Esophagus squamous epithelium (tissue), 5 donors: ENCODE measurements at regions not wholly inside any gene's neighbourhood (a gene's known extent, or its start where the extent isn't known, plus 50 kb on each side); places are given as distances from the start of the nearest gene placed in this dataset.

Source experiments
- DNase-seq: peaks from one replicate; lab custom pipeline; 2025; lab: John Stamatoyannopoulos, UW
- H3K27ac ChIP-seq, 4 donors: fragments of 200-600 bp; sonication (generic); one replicate each; pipeline ENCODE4 v1.5.1; 2016 to 2019; ENCODE audit warnings: mild to moderate bottlenecking in 1 of 4
- H3K27me3 ChIP-seq, 4 donors: fragments of 200-600 bp; sonication (generic); 1 replicate in 3 of 4; 2 replicates in 1 of 4; pipeline versions ENCODE4 v1.5.1 to v1.6.0; 2017 to 2021; ENCODE audit warnings: antibody characterized with exemption in 1 of 4
- H3K36me3 ChIP-seq, 3 donors: fragments of 200-600 bp; sonication (generic); one replicate each; pipeline ENCODE4 v1.5.1; 2016 to 2019
- H3K4me1 ChIP-seq, 3 donors: fragments of 200-600 bp; sonication (generic); one replicate each; pipeline ENCODE4 v1.5.1; 2017 to 2019
- H3K4me3 ChIP-seq, 4 donors: fragments of 200-600 bp; sonication (generic); 1 replicate in 3 of 4; 2 replicates in 1 of 4; pipeline ENCODE4 v1.5.1; 2016 to 2019; ENCODE audit warnings: mild to moderate bottlenecking in 2 of 4, moderate library complexity in 1 of 4
- H3K9me3 ChIP-seq, 3 donors: fragments of 200-600 bp; sonication (generic); one replicate each; pipeline ENCODE4 v1.5.1; 2016 to 2019
- CTCF ChIP-seq, 6 experiments: fragments of 450-650 bp in 4 of 6; fragments of 200-600 bp in 2 of 6; sonication (generic) in 2 of 6; IDR thresholded peaks; one replicate each; pipeline ENCODE4 v1.5.1; 2016 to 2019; ENCODE audit warnings: antibody characterized with exemption in 6 of 6, mild to moderate bottlenecking in 4 of 6, moderate library complexity in 4 of 6
- POLR2A ChIP-seq, 4 donors: fragments of 450-650 bp; IDR thresholded peaks; one replicate each; pipeline ENCODE4 v1.6.1; 2017; ENCODE audit warnings: antibody characterized with exemption in 4 of 4, mild to moderate bottlenecking in 4 of 4, moderate library complexity in 3 of 4
- WGBS, 2 donors: methylation state at CpG; one replicate each; pipeline ENCODE4 v1.1.5; 2018; 5-methylcytosine and 5-hydroxymethylcytosine counted together
- intact Hi-C: fragments of 100-400 bp; cut with DNase I; formaldehyde crosslinking; loops from one replicate; pipeline ENCODE4 v1.15.0; 2022
- donor health status: DM: yes; HTN: yes; CAD: no.

- no peak for DNase-seq
- Histone ChIP-seq H3K4me3 (no peak overlapping the region), H3K4me1 (no peaks in the 10 kb centered on the region), H3K27me3 (peaks cover 0 to 21% (median 0%) of the 10 kb centered on the region in 4 donors), H3K9me3 (no peaks in the 10 kb centered on the region), H3K36me3 (no peaks in the 10 kb centered on the region), H3K27ac (no peak overlapping the region)
- 91 to 100% methylated on average over 1 of the region's 1 CpG for WGBS, 2 donors
- no peak for TF ChIP-seq CTCF (IDR thresholded peaks at IDR 0.05)
- TF ChIP-seq POLR2A (IDR thresholded peaks at IDR 0.05) = no peak
- intact Hi-C loops = no loop called here
These were observed 119.7 kb downstream of the SST start for GRCh38 chr3:187550446-187550845.

DNA sequence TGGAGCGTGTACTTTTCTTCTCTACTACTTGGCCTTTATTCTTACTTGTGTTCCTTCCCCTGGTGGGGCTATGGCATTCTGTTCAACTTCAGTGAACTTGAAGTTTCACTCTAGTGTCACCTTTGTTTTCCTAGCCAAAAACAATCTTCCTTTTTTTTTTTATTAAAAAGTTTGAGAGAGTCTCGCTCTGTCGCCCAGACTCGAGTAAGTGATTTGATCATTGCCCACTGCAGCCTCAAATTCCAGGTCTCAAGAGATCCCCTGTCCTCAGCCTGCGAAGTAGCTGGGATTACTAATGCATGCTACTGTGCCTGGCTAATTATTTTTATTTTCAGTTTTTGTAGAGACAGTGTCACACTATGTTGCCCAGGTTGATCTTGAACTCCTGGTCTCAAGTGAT is 124.8 kb downstream of the SST start:
- Histone ChIP-seq H3K27me3 (peaks cover 0 to 15% (median 0%) of the 10 kb centered on the region in 4 donors), H3K4me1 (no peaks in the 10 kb centered on the region), H3K4me3 (no peak overlapping the region), H3K9me3 (no peaks in the 10 kb centered on the region), H3K27ac (no peak overlapping the region), H3K36me3 (no peaks in the 10 kb centered on the region)
- WGBS, 2 donors = 83 to 85% methylated on average over 5 of the region's 5 CpGs
- no peak for TF ChIP-seq CTCF (IDR thresholded peaks at IDR 0.05)
- no peak for TF ChIP-seq POLR2A (IDR thresholded peaks at IDR 0.05)
- DNase-seq = no peak
- intact Hi-C loops = no loop called here

DNA sequence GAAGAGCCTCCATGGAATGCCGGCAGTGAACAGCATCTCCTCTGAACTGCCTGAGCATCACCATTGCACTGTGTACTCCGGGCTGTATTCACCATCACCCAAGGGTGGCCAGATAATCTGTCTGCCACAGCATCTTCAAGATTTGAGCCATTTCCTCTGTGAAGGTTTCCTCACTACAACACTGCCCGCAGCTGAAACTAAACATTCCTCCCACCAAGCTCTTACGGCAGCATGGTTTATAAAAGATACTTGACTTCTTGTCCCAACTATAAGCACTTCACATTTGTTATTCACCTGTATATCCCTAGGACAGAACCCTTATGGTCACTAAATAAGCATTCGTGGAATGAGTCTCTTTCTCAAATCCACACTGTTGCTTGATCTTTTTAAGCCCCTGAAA is 125.9 kb downstream of the SST start:
- 79 to 92% methylated on average over 5 of the region's 5 CpGs for WGBS, 2 donors
- DNase-seq = no peak
- H3K27me3 ChIP-seq = peaks cover 0 to 8% (median 0%) of the 10 kb centered on the region in 4 donors
- TF ChIP-seq POLR2A (IDR thresholded peaks at IDR 0.05) = no peak
- TF ChIP-seq CTCF (IDR thresholded peaks at IDR 0.05) = no peak
- H3K4me3 ChIP-seq = no peak overlapping the region
- H3K27ac ChIP-seq = no peak overlapping the region
- intact Hi-C loops = no loop called here
- no peaks in the 10 kb centered on the region for H3K4me1 ChIP-seq
- H3K36me3 ChIP-seq = no peaks in the 10 kb centered on the region
- H3K9me3 ChIP-seq = no peaks in the 10 kb centered on the region

- TF ChIP-seq POLR2A (IDR thresholded peaks at IDR 0.05) = no peak
- TF ChIP-seq CTCF (IDR thresholded peaks at IDR 0.05) = no peak
- Histone ChIP-seq H3K27ac (no peak overlapping the region), H3K4me3 (no peak overlapping the region), H3K4me1 (no peaks in the 10 kb centered on the region), H3K9me3 (no peaks in the 10 kb centered on the region), H3K27me3 (no peaks in the 10 kb centered on the region), H3K36me3 (no peaks in the 10 kb centered on the region)
- intact Hi-C loops = no loop called here
- DNase-seq = no peak
- WGBS, 2 donors = 83 to 86% methylated on average over 6 of the region's 6 CpGs
These were observed 129.3 kb downstream of the SST start for GRCh38 chr3:187540847-187541246.

DNA sequence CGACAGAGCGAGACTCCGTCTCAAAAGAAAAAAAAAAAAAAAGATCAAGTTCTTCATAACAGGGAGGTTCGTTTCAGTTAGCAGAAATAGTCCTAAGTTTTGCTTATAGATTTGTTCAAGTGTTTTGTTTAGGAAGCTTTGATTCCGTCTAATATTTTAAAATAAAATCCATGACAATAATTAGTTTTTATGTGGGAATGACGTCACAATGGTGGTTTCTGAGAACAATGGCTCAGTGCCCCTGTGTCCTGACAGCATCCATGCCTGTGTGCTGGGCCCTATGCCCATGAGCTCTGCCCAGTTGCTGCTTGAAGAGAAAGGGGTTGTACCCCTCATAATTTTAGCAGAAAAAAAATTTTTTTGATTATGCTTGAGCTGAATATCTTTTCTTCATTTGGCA is 134.0 kb downstream of the SST start:
- 78% methylated on average over 6 of the region's 6 CpGs for WGBS, 2 donors
- no peak for DNase-seq
- H3K27me3 ChIP-seq = peaks cover 0 to 3% (median 0%) of the 10 kb centered on the region in 4 donors
- no peaks in the 10 kb centered on the region for H3K9me3 ChIP-seq
- no peak overlapping the region for H3K4me3 ChIP-seq
- H3K27ac ChIP-seq = no peak overlapping the region
- intact Hi-C loops = no loop called here
- no peaks in the 10 kb centered on the region for H3K4me1 ChIP-seq
- no peaks in the 10 kb centered on the region for H3K36me3 ChIP-seq
- TF ChIP-seq CTCF (IDR thresholded peaks at IDR 0.05) = no peak
- no peak for TF ChIP-seq POLR2A (IDR thresholded peaks at IDR 0.05)
